Loucy (cell line): ENCODE measurements at regions not wholly inside any gene's neighbourhood (a gene's known extent, or its start where the extent isn't known, plus 50 kb on each side); places are given as distances from the start of the nearest gene placed in this dataset.

Source experiments
- H2AFZ ChIP-seq: fragments of 200-600 bp; sonication (generic); 2 replicates; pipeline ENCODE4 v1.6.0; 2016; ENCODE audit warnings: antibody characterized with exemption, mild to moderate bottlenecking, low read length, moderate library complexity
- H3F3A ChIP-seq: fragments of 200-600 bp; 2 replicates; pipeline ENCODE4 v1.6.0; 2016; ENCODE audit warnings: antibody characterized with exemption, low read depth, mild to moderate bottlenecking
- H3K27me3 ChIP-seq: fragments of 200-600 bp; sonication (generic); 2 replicates; pipeline ENCODE4 v1.6.1; 2014; ENCODE audit warnings: low read length, mild to moderate bottlenecking; ENCODE audit not compliant: insufficient read depth, poor library complexity, severe bottlenecking
- H3K36me3 ChIP-seq: fragments of 200-600 bp; sonication (generic); 2 replicates; pipeline ENCODE4 v1.6.1; 2016; ENCODE audit warnings: low read length; ENCODE audit not compliant: insufficient read depth
- H3K4me1 ChIP-seq: fragments of 200-600 bp; sonication (generic); 2 replicates; pipeline ENCODE4 v1.5.1; 2014; ENCODE audit warnings: low read length, mild to moderate bottlenecking; ENCODE audit not compliant: insufficient read depth, poor library complexity, severe bottlenecking
- H3K4me2 ChIP-seq: fragments of 200-600 bp; sonication (generic); 2 replicates; pipeline ENCODE4 v1.6.0; 2014; ENCODE audit warnings: antibody characterized with exemption, low read length, low read depth, mild to moderate bottlenecking; ENCODE audit not compliant: poor library complexity, severe bottlenecking
- H3K4me3 ChIP-seq: fragments of 200-600 bp; sonication (generic); 2 replicates; pipeline ENCODE4 v1.5.1; 2014; ENCODE audit warnings: low read length, mild to moderate bottlenecking, mixed read lengths; ENCODE audit not compliant: poor library complexity, severe bottlenecking
- H3K79me2 ChIP-seq: fragments of 200-600 bp; sonication (generic); 2 replicates; pipeline ENCODE4 v1.6.1; 2014; ENCODE audit warnings: low read length; ENCODE audit not compliant: insufficient read depth
- H3K9ac ChIP-seq: fragments of 200-600 bp; sonication (generic); 2 replicates; pipeline ENCODE4 v1.6.0; 2014; ENCODE audit warnings: mild to moderate bottlenecking, low read depth, low read length, moderate library complexity; ENCODE audit not compliant: poor library complexity, severe bottlenecking
- H3K9me2 ChIP-seq: fragments of 200-600 bp; sonication (generic); replicated peaks from 2 replicates; pipeline ENCODE4 v1.6.1; 2016; ENCODE audit warnings: low read depth, low read length, mixed read lengths
- H3K9me3 ChIP-seq: fragments of 200-600 bp; sonication (generic); 2 replicates; pipeline ENCODE4 v1.6.1; 2014; ENCODE audit warnings: mild to moderate bottlenecking, antibody characterized with exemption, low read length, low read depth; ENCODE audit not compliant: insufficient read depth
- H4K20me1 ChIP-seq: fragments of 200-600 bp; sonication (generic); 2 replicates; pipeline ENCODE4 v1.6.0; 2014; ENCODE audit warnings: antibody characterized with exemption, low read length, mild to moderate bottlenecking; ENCODE audit not compliant: insufficient read depth, poor library complexity, severe bottlenecking
- CTCF ChIP-seq: fragments of 200-600 bp; sonication (generic); conservative IDR thresholded peaks from 2 replicates; pipeline ENCODE4 v1.5.1; 2014; ENCODE audit warnings: mild to moderate bottlenecking, antibody characterized with exemption, low read length
- EZH2phosphoT487 ChIP-seq: fragments of 200-600 bp; IDR thresholded peaks from 2 replicates; pipeline ENCODE4 v1.6.1; 2018; ENCODE audit warnings: antibody characterized with exemption, mild to moderate bottlenecking, moderate library complexity, borderline replicate concordance

DNA sequence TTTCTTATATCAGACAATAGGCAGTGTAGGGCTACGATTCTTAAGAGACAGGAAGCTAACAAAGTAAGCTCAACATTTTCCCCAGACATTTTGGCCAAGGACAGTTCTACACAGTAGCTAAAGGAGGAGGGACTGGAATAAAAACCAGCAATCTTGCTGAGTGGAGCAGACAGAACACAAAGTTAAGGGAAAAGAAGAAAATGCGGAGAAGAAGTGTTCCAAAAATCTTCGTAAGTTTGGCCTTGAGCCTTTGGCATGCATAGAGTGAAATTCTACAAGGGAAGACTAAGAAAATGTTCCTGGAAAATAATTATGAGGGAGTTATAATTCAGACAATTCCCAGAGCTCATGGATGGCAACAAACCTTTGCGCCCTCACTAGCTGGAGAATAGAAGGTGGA, 748.0 kb upstream of the CTNND2 start:
- Histone ChIP-seq H3K36me3 (no peaks in the 10 kb centered on the region), H3K9ac (no peak overlapping the region), H3K9me3 (no peaks in the 10 kb centered on the region), H3K4me3 (no peak overlapping the region), H3K4me2 (no peak overlapping the region), H4K20me1 (no peaks in the 10 kb centered on the region), H3K27me3 (no peaks in the 10 kb centered on the region), H2AFZ (no peak overlapping the region), H3K9me2 (no peaks in the 10 kb centered on the region), H3K4me1 (no peaks in the 10 kb centered on the region), H3F3A (no peaks in the 10 kb centered on the region), H3K79me2 (no peaks in the 10 kb centered on the region)
- TF ChIP-seq EZH2phosphoT487: no peak

- TF ChIP-seq EZH2phosphoT487 (no peak), CTCF (no peak)
- Histone ChIP-seq H3K9me2 (no peaks in the 10 kb centered on the region), H3K4me2 (no peak overlapping the region), H3K9me3 (no peaks in the 10 kb centered on the region), H3K9ac (no peak overlapping the region), H3K4me3 (no peak overlapping the region), H2AFZ (no peak overlapping the region), H3K4me1 (no peaks in the 10 kb centered on the region), H3K79me2 (no peaks in the 10 kb centered on the region), H3K27me3 (no peaks in the 10 kb centered on the region), H4K20me1 (no peaks in the 10 kb centered on the region), H3F3A (no peaks in the 10 kb centered on the region), H3K36me3 (no peaks in the 10 kb centered on the region)
Measured at GRCh38 chr5:12648558-12648957, 744.3 kb upstream of the CTNND2 start.

DNA sequence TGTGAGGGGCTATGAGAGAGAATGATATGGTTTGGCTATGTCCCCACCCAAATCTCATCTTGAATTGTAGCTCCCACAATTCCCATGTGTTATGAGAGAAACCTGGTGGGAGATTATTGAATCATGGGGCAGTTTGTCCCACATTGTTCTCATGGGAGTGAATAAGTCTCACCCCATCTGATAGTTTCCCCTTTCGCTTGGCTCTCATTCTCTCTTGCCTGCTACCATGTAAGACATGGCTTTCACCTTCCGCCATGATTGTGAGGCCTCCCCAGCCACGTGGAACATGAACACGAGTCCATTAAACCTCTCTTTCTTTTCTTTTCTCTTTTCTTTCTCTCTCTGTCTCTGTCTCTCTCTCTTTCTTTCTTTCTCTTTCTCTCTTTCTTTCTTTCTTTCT, 743.4 kb upstream of the CTNND2 start:
- Histone ChIP-seq H4K20me1 (no peaks in the 10 kb centered on the region), H3K4me1 (no peaks in the 10 kb centered on the region)

More for the DNA sequence above, 743.4 kb upstream of the CTNND2 start:
- TF ChIP-seq EZH2phosphoT487 (no peak), CTCF (no peak)
- Histone ChIP-seq H3K4me3 (no peak overlapping the region), H3K4me2 (no peak overlapping the region), H3K9ac (no peak overlapping the region), H3K9me3 (no peaks in the 10 kb centered on the region), H3K36me3 (no peaks in the 10 kb centered on the region), H3K9me2 (no peaks in the 10 kb centered on the region), H3F3A (no peaks in the 10 kb centered on the region), H3K27me3 (no peaks in the 10 kb centered on the region), H2AFZ (no peak overlapping the region), H3K79me2 (no peaks in the 10 kb centered on the region)
